IMR-90 (cell line): ENCODE measurements at regions not wholly inside any gene's neighbourhood (a gene's known extent, or its start where the extent isn't known, plus 50 kb on each side); places are given as distances from the start of the nearest gene placed in this dataset.

Experiments used
- ATAC-seq: fragments of 200-7000 bp; cut with Tn5 transposase; 2 replicates; pipeline ENCODE4 v1.9.1; 2020; ENCODE audit warnings: low read depth, mild to moderate bottlenecking, moderate library complexity
- BruUV-seq: library from RNA; stranded (reverse); fragments of 400-500 nt; replicated peaks from 2 replicates; lab custom pipeline; 2021; lab: Mats Ljungman, UMichigan
- CTCF ChIA-PET: fragments of 300-600 bp; formaldehyde crosslinking; extraction: SDS; loops from one replicate; lab custom pipeline; 2021; ENCODE audit warnings: antibody characterized with exemption; lab: Yijun Ruan, JAX
- POLR2A ChIA-PET: fragments of 300-600 bp; sonication (Branson Sonifier 250); formaldehyde crosslinking; loops from one replicate; lab custom pipeline; 2022; ENCODE audit warnings: antibody characterized with exemption; ENCODE audit not compliant: unreplicated experiment; lab: Charles Lee
- DNase-seq: peaks from one replicate; pipeline ENCODE4 v3.0.0; 2013
- H2AFZ ChIP-seq: replicated peaks from 2 replicates; pipeline ENCODE3; 2013; ENCODE audit warnings: low read length, mild to moderate bottlenecking; ENCODE audit not compliant: poor library complexity
- H2AK5ac ChIP-seq: 2 replicates; pipeline ENCODE4 v1.6.1; 2013; ENCODE audit warnings: low read depth, low read length, inconsistent platforms
- H2AK9ac ChIP-seq: replicated peaks from 2 replicates; pipeline ENCODE3; 2013; ENCODE audit warnings: mild to moderate bottlenecking, low read depth, low read length, moderate library complexity; ENCODE audit not compliant: poor library complexity
- H2BK120ac ChIP-seq: 2 replicates; pipeline ENCODE4 v1.6.1; 2013; ENCODE audit warnings: low read depth, low read length, inconsistent platforms
- H2BK15ac ChIP-seq: 3 replicates; pipeline ENCODE4 v1.6.1; 2013; ENCODE audit warnings: low read depth, low read length, inconsistent platforms
- H2BK20ac ChIP-seq: 2 replicates; pipeline ENCODE4 v1.6.1; 2013; ENCODE audit warnings: low read depth, mild to moderate bottlenecking, inconsistent platforms, low read length, moderate library complexity
- H2BK5ac ChIP-seq: 2 replicates; pipeline ENCODE4 v1.6.1; 2013; ENCODE audit warnings: mild to moderate bottlenecking, low read depth, low read length, inconsistent platforms; ENCODE audit not compliant: poor library complexity, severe bottlenecking
- H3K14ac ChIP-seq: replicated peaks from 2 replicates; pipeline ENCODE4 v1.6.1; 2013; ENCODE audit warnings: low read depth, low read length, inconsistent platforms
- H3K18ac ChIP-seq: 2 replicates; pipeline ENCODE4 v1.6.1; 2013; ENCODE audit warnings: low read depth, low read length, control low read depth
- H3K23ac ChIP-seq: 2 replicates; pipeline ENCODE4 v1.6.1; 2013; ENCODE audit warnings: low read depth, low read length, inconsistent platforms
- H3K27ac ChIP-seq: 2 replicates; pipeline ENCODE4 v1.5.1; 2013; ENCODE audit warnings: mild to moderate bottlenecking, control low read depth, low read length; ENCODE audit not compliant: insufficient read depth
- H3K27me3 ChIP-seq: 2 replicates; pipeline ENCODE4 v1.6.1; 2013; ENCODE audit warnings: low read length; ENCODE audit not compliant: control insufficient read depth, insufficient read depth
- H3K36me3 ChIP-seq: 2 replicates; pipeline ENCODE4 v1.6.1; 2013; ENCODE audit warnings: low read length, mixed read lengths; ENCODE audit not compliant: control insufficient read depth, insufficient read depth
- H3K4ac ChIP-seq: 2 replicates; pipeline ENCODE4 v1.6.1; 2013; ENCODE audit warnings: low read depth, low read length, inconsistent platforms
- H3K4me1 ChIP-seq: 2 replicates; pipeline ENCODE4 v1.6.1; 2013; ENCODE audit warnings: low read length, mixed read lengths; ENCODE audit not compliant: control insufficient read depth, insufficient read depth
- H3K4me2 ChIP-seq: 2 replicates; pipeline ENCODE4 v1.6.1; 2013; ENCODE audit warnings: low read depth, mild to moderate bottlenecking, control low read depth, low read length, moderate library complexity
- H3K4me3 ChIP-seq: 2 replicates; pipeline ENCODE4 v1.5.1; 2013; ENCODE audit warnings: low read depth, mild to moderate bottlenecking, control low read depth, low read length, moderate library complexity; ENCODE audit not compliant: insufficient read depth
- H3K56ac ChIP-seq: 2 replicates; pipeline ENCODE4 v1.6.1; 2013; ENCODE audit warnings: low read length, inconsistent platforms; ENCODE audit not compliant: insufficient read depth; ENCODE audit errors: extremely low read depth
- H3K79me1 ChIP-seq, 2 experiments: 2 replicates each; pipeline ENCODE4 v1.6.1; 2013; ENCODE audit warnings: low read length in 2 of 2, inconsistent platforms in 1 of 2, low read depth in 1 of 2
- H3K9ac ChIP-seq: 2 replicates; pipeline ENCODE4 v1.6.1; 2013; ENCODE audit warnings: low read depth, low read length, control low read depth
- H3K9me1 ChIP-seq: 2 replicates; pipeline ENCODE4 v1.6.1; 2013; ENCODE audit warnings: low read length, inconsistent platforms; ENCODE audit not compliant: insufficient read depth
- H3K9me3 ChIP-seq: 2 replicates; pipeline ENCODE4 v1.6.1; 2013; ENCODE audit warnings: low read length; ENCODE audit not compliant: control insufficient read depth, insufficient read depth
- H4K20me1 ChIP-seq: 2 replicates; pipeline ENCODE4 v1.6.1; 2013; ENCODE audit warnings: low read length, inconsistent platforms; ENCODE audit not compliant: insufficient read depth
- H4K5ac ChIP-seq: 2 replicates; pipeline ENCODE4 v1.6.1; 2013; ENCODE audit warnings: mild to moderate bottlenecking, low read depth, low read length, control low read depth
- H4K8ac ChIP-seq, 2 experiments: 2 replicates each; pipeline ENCODE4 v1.6.1; 2013; ENCODE audit warnings: low read depth in 2 of 2, low read length in 2 of 2, control low read depth in 1 of 2, inconsistent platforms in 1 of 2
- H4K91ac ChIP-seq: 2 replicates; pipeline ENCODE4 v1.6.1; 2013; ENCODE audit warnings: low read depth, low read length, inconsistent platforms; ENCODE audit not compliant: insufficient read depth
- FOS ChIP-seq: fragments of 150-350 bp; IDR thresholded peaks from 2 replicates; pipeline ENCODE4 v1.6.1; 2016; ENCODE audit warnings: low read depth, low read length
- MAFK ChIP-seq: IDR thresholded peaks from 2 replicates; pipeline ENCODE4 v1.6.1; 2012; ENCODE audit warnings: low read depth, low read length, improper control_type of control experiment
- MAZ ChIP-seq: IDR thresholded peaks from 2 replicates; pipeline ENCODE4 v1.6.1; 2012; ENCODE audit warnings: low read depth, mild to moderate bottlenecking, low read length, improper control_type of control experiment, moderate library complexity, borderline replicate concordance
- MXI1 ChIP-seq: IDR thresholded peaks from 2 replicates; pipeline ENCODE4 v1.6.1; 2012; ENCODE audit warnings: low read depth, mild to moderate bottlenecking, low read length, moderate library complexity, borderline replicate concordance
- NFE2L2 ChIP-seq: fragments of 150-350 bp; IDR thresholded peaks from 2 replicates; pipeline ENCODE4 v1.6.1; 2016; ENCODE audit warnings: low read depth, mild to moderate bottlenecking, low read length
- POLR2A ChIP-seq: IDR thresholded peaks from 2 replicates; pipeline ENCODE4 v1.6.1; 2012; ENCODE audit warnings: mild to moderate bottlenecking, low read depth, low read length
- RCOR1 ChIP-seq: IDR thresholded peaks from 2 replicates; pipeline ENCODE4 v1.6.1; 2012; ENCODE audit warnings: mild to moderate bottlenecking, low read length, improper control_type of control experiment; ENCODE audit not compliant: insufficient replicate concordance
- SMC3 ChIP-seq: fragments of 150-350 bp; IDR thresholded peaks from 2 replicates; pipeline ENCODE4 v1.6.1; 2016; ENCODE audit warnings: low read depth, mild to moderate bottlenecking, antibody characterized with exemption, low read length, moderate library complexity
- WGBS, 2 experiments: methylation state at CpG; one replicate each; pipeline versions ENCODE4 v1.1.5 to v1.1.7; 2013; ENCODE audit warnings: missing lambda C conversion rate in 2 of 2; ENCODE audit not compliant: insufficient read length in 1 of 2; ENCODE audit errors: extremely low coverage in 2 of 2; 5-methylcytosine and 5-hydroxymethylcytosine counted together
- dilution Hi-C: fragments of 300-500 bp; cut with HindIII; formaldehyde crosslinking; loops from one replicate; pipeline ENCODE4 v1.14.3; 2018; ENCODE audit warnings: low sequenced_read_pairs; ENCODE audit not compliant: unreplicated experiment
- in situ Hi-C: fragments of 300-500 bp; cut with MboI; formaldehyde crosslinking; loops from 3 replicates; pipeline ENCODE4 v1.14.3; 2019; ENCODE audit warnings: low sequenced_read_pairs, inconsistent platforms, mixed read lengths
- intact Hi-C: fragments of 100-400 bp; cut with micrococcal nuclease; formaldehyde crosslinking; loops from 2 replicates; pipeline ENCODE4 v1.10.0; 2022
- TF ChIP-seq, protein P1 (sequence below): conservative IDR thresholded peaks from 2 replicates; pipeline ENCODE4 v1.5.1; 2012; ENCODE audit warnings: mild to moderate bottlenecking, low read depth, low read length, improper control_type of control experiment

- intact Hi-C loops (no loop called here), dilution Hi-C loops (no loop called here), in situ Hi-C loops (no loop called here)
- POLR2A ChIA-PET, result no interaction called here
- no TSS peak for BruUV-seq
- Histone ChIP-seq H3K9ac (no peak overlapping the region), H2AK5ac (no peak overlapping the region), H2BK120ac (no peak overlapping the region), H4K5ac (no peak overlapping the region), H3K9me1 (no peaks in the 10 kb centered on the region), H3K4me2 (no peak overlapping the region), H3K9me3 (no peaks in the 10 kb centered on the region), H3K56ac (no peak overlapping the region), H3K18ac (no peak overlapping the region), H3K14ac (no peak overlapping the region), H3K27me3 (peaks cover 55% of the 10 kb centered on the region), H3K4me1 (no peaks in the 10 kb centered on the region), H4K20me1 (no peaks in the 10 kb centered on the region), H2AK9ac (no peak overlapping the region), H2AFZ (no peak overlapping the region), H3K23ac (no peak overlapping the region), H2BK15ac (no peak overlapping the region), H3K27ac (no peak overlapping the region), H3K79me1 (no peaks in the 10 kb centered on the region), H4K8ac (no peak overlapping the region), H2BK5ac (no peak overlapping the region), H2BK20ac (no peak overlapping the region), H3K4me3 (no peak overlapping the region), H4K91ac (no peak overlapping the region), H3K4ac (no peak overlapping the region), H3K36me3 (no peaks in the 10 kb centered on the region)
- CTCF ChIA-PET, result no interaction called here
- no peak for ATAC-seq
- TF ChIP-seq RCOR1 (no peak), MAFK (no peak), NFE2L2 (no peak), MXI1 (no peak), FOS (no peak), POLR2A (no peak), SMC3 (no peak), MAZ (no peak)
- TF ChIP-seq, protein P1, sequence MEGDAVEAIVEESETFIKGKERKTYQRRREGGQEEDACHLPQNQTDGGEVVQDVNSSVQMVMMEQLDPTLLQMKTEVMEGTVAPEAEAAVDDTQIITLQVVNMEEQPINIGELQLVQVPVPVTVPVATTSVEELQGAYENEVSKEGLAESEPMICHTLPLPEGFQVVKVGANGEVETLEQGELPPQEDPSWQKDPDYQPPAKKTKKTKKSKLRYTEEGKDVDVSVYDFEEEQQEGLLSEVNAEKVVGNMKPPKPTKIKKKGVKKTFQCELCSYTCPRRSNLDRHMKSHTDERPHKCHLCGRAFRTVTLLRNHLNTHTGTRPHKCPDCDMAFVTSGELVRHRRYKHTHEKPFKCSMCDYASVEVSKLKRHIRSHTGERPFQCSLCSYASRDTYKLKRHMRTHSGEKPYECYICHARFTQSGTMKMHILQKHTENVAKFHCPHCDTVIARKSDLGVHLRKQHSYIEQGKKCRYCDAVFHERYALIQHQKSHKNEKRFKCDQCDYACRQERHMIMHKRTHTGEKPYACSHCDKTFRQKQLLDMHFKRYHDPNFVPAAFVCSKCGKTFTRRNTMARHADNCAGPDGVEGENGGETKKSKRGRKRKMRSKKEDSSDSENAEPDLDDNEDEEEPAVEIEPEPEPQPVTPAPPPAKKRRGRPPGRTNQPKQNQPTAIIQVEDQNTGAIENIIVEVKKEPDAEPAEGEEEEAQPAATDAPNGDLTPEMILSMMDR, result no peak
- peak; percentile 12 for DNase-seq
- 30% methylated on average over 2 of the region's 4 CpGs; no CpG with 5 or more reads in 1 of the 2 experiments for WGBS, 2 experiments
Measured at GRCh38 chr2:26530696-26531095, 52.8 kb upstream of the OTOF start.
